HCT116 (cell line): ENCODE measurements at regions not wholly inside any gene's neighbourhood (a gene's known extent, or its start where the extent isn't known, plus 50 kb on each side); places are given as distances from the start of the nearest gene placed in this dataset.

Experiments
- ATAC-seq: fragments of 200-7000 bp; cut with Tn5 transposase; 2 replicates; pipeline ENCODE4 v1.9.1; 2020; ENCODE audit warnings: mild to moderate bottlenecking, moderate library complexity
- BruUV-seq: library from RNA; stranded (reverse); fragments of 400-500 nt; replicated peaks from 2 replicates; lab custom pipeline; 2021; lab: Mats Ljungman, UMichigan
- CTCF ChIA-PET: fragments of 300-600 bp; sonication (Branson Sonifier 250); formaldehyde crosslinking; loops from one replicate; lab custom pipeline; 2021; ENCODE audit warnings: antibody characterized with exemption; lab: Charles Lee
- POLR2A ChIA-PET: fragments of 300-600, 350-600 bp; sonication (Branson Sonifier 250); formaldehyde crosslinking; loops from one replicate; lab custom pipeline; 2021; ENCODE audit warnings: antibody characterized with exemption; lab: Charles Lee
- RAD21 ChIA-PET, 2 experiments: fragments of 300-600 bp; sonication (Branson Sonifier 250); formaldehyde crosslinking; loops; one replicate each; lab custom pipeline; 2023; ENCODE audit warnings: low total read pairs in 2 of 2; ENCODE audit not compliant: uncharacterized antibody in 2 of 2, unreplicated experiment in 2 of 2, low non-redundant PET in 1 of 2; lab: Charles Lee
- DNase-seq: peaks from one replicate; pipeline ENCODE4 v3.0.0-alpha.2; 2010; ENCODE audit warnings: low read depth, low spot score
- H2AFZ ChIP-seq: fragments of 200-600 bp; shearing (Covaris generic), sonication (generic); 2 replicates; pipeline ENCODE4 v1.6.1; 2017; ENCODE audit warnings: low read depth, mixed run types, mixed read lengths, antibody characterized with exemption, low read length; ENCODE audit not compliant: poor library complexity, severe bottlenecking
- H3K27ac ChIP-seq: 2 replicates; pipeline ENCODE4 v1.5.1; 2012; ENCODE audit warnings: low read depth, low read length
- H3K27me3 ChIP-seq: fragments of 200-600 bp; sonication (generic); 2 replicates; pipeline ENCODE4 v1.6.1; 2016; ENCODE audit warnings: mixed run types, low read length, mixed read lengths; ENCODE audit not compliant: insufficient read depth
- H3K36me3 ChIP-seq, 2 experiments: fragments of 200-500 bp in 1 of 2; fragments of 200-600 bp in 1 of 2; sonication (Bioruptor generic) in 1 of 2; sonication (generic) in 1 of 2; 2 replicates each; pipeline versions ENCODE4 v1.5.1 to v1.6.1; 2014 to 2016; ENCODE audit warnings: low read length in 2 of 2, inconsistent platforms in 1 of 2, mixed read lengths in 1 of 2, mixed run types in 1 of 2; ENCODE audit not compliant: insufficient read depth in 2 of 2, control insufficient read depth in 1 of 2
- H3K4me1 ChIP-seq, 2 experiments: fragments of 200-600 bp in 1 of 2; sonication (generic) in 1 of 2; 2 replicates each; pipeline versions ENCODE4 v1.5.1 to v1.6.1; 2012 to 2017; ENCODE audit warnings: low read length in 2 of 2, inconsistent platforms in 1 of 2, mild to moderate bottlenecking in 1 of 2, mixed read lengths in 1 of 2, mixed run types in 1 of 2, moderate library complexity in 1 of 2; ENCODE audit not compliant: insufficient read depth in 2 of 2, control insufficient read depth in 1 of 2
- H3K4me2 ChIP-seq: fragments of 200-600 bp; sonication (generic); 2 replicates; pipeline ENCODE4 v1.6.1; 2017; ENCODE audit warnings: mixed run types, low read length, mixed read lengths
- H3K4me3 ChIP-seq, 2 experiments: fragments of 200-600 bp in 1 of 2; sonication (generic) in 1 of 2; replicated peaks in 1 of 2; 2 replicates each; pipeline ENCODE4 v1.5.1; 2011 to 2016; ENCODE audit warnings: low read length in 2 of 2, control low read depth in 1 of 2, low read depth in 1 of 2, mild to moderate bottlenecking in 1 of 2, mixed read lengths in 1 of 2, mixed run types in 1 of 2
- H3K79me2 ChIP-seq: fragments of 200-600 bp; sonication (generic); 2 replicates; pipeline ENCODE4 v1.6.1; 2017; ENCODE audit warnings: mild to moderate bottlenecking, mixed run types, low read length, moderate library complexity, mixed read lengths; ENCODE audit not compliant: insufficient read depth
- H3K9ac ChIP-seq: fragments of 200-600 bp; sonication (generic); 2 replicates; pipeline ENCODE4 v1.6.1; 2016; ENCODE audit warnings: low read length, mixed read lengths
- H3K9me2 ChIP-seq: fragments of 200-600 bp; sonication (generic), shearing (Covaris generic); 2 replicates; pipeline ENCODE4 v1.6.1; 2017; ENCODE audit warnings: mixed run types, mild to moderate bottlenecking, moderate library complexity; ENCODE audit not compliant: insufficient read depth
- H3K9me3 ChIP-seq, 2 experiments: fragments of 200-500 bp in 1 of 2; fragments of 200-600 bp in 1 of 2; sonication (Bioruptor generic) in 1 of 2; sonication (generic) in 1 of 2; 2 replicates each; pipeline ENCODE4 v1.6.1; 2014 to 2017; ENCODE audit warnings: low read length in 2 of 2, mixed read lengths in 2 of 2, inconsistent platforms in 1 of 2, low read depth in 1 of 2, mild to moderate bottlenecking in 1 of 2, mixed run types in 1 of 2, moderate library complexity in 1 of 2; ENCODE audit not compliant: control insufficient read depth in 1 of 2, insufficient read depth in 1 of 2
- H4K20me1 ChIP-seq: fragments of 200-600 bp; sonication (generic), shearing (Covaris generic); 2 replicates; pipeline ENCODE4 v1.6.1; 2017; ENCODE audit warnings: mixed run types, mild to moderate bottlenecking, moderate library complexity; ENCODE audit not compliant: insufficient read depth
- EZH2phosphoT487 ChIP-seq: fragments of 200-600 bp; IDR thresholded peaks from 2 replicates; pipeline ENCODE4 v1.6.1; 2018; ENCODE audit warnings: antibody characterized with exemption, borderline replicate concordance
- RAD21 ChIP-seq: IDR thresholded peaks from 2 replicates; pipeline ENCODE4 v1.6.1; 2012; ENCODE audit warnings: low read depth, mild to moderate bottlenecking
- SIN3A ChIP-seq: IDR thresholded peaks from 2 replicates; pipeline ENCODE4 v1.6.1; 2012; ENCODE audit warnings: low read depth
- SRF ChIP-seq: IDR thresholded peaks from 2 replicates; pipeline ENCODE4 v1.6.1; 2012; ENCODE audit warnings: low read depth
- TCF7L2 ChIP-seq: IDR thresholded peaks from 2 replicates; pipeline ENCODE4 v1.7.0; 2011; ENCODE audit warnings: borderline replicate concordance, inconsistent platforms; ENCODE audit not compliant: insufficient read depth, insufficient read length; ENCODE audit errors: extremely low read depth
- ZBTB33 ChIP-seq: IDR thresholded peaks from 2 replicates; pipeline ENCODE4 v1.6.1; 2011; ENCODE audit warnings: mild to moderate bottlenecking, low read length, moderate library complexity; ENCODE audit not compliant: insufficient replicate concordance; ENCODE audit errors: extremely low read depth
- ZFX ChIP-seq: fragments of 450-650 bp; IDR thresholded peaks from 2 replicates; pipeline ENCODE4 v1.6.1; 2017
- ZNF274 ChIP-seq: fragments of 200-500 bp; sonication (Bioruptor generic); IDR thresholded peaks from 2 replicates; pipeline ENCODE4 v1.6.1; 2014; ENCODE audit warnings: mild to moderate bottlenecking, low read depth, low read length, inconsistent platforms
- intact Hi-C: fragments of 100-400 bp; cut with micrococcal nuclease; formaldehyde crosslinking; loops from 2 replicates; pipeline ENCODE4 v1.10.0; 2022
- TF ChIP-seq, protein P1 (sequence below): IDR thresholded peaks from 2 replicates; pipeline ENCODE4 v1.6.1; 2012

DNA sequence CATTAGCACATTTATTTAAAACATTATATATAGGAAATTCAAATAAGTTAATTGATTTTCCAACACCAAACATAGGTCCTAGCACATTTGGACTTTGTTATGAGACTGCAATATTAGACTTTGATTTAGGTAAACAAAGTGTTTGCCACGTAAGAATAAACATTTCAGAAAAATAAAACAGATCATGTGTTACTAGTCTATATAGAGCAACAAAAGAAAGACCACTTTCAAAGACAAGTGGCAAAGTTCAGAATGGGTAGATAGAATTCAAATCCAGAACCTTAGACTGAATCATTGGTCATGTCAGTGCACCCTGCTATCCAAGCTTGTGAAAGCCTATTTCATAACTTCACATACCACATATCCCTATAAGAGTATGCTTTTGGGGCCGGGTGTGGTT lies 66.7 kb upstream of the PRR20A start:
- Histone ChIP-seq H2AFZ (no peak overlapping the region), H3K4me1 (no peaks in the 10 kb centered on the region), H3K36me3 (no peaks in the 10 kb centered on the region), H3K4me3 (no peak overlapping the region), H3K9me3 (peaks cover 6% of the 10 kb centered on the region in 2 experiments; a peak in 2 of 4 replicates), H3K9ac (no peak overlapping the region), H3K79me2 (no peaks in the 10 kb centered on the region), H4K20me1 (no peaks in the 10 kb centered on the region), H3K9me2 (no peaks in the 10 kb centered on the region), H3K27ac (no peak overlapping the region)
- intact Hi-C loops: no loop called here
- BruUV-seq: no TSS peak
- no peak for DNase-seq
- CTCF ChIA-PET: no interaction called here
- TF ChIP-seq EZH2phosphoT487: no peak
- no peak for TF ChIP-seq ZBTB33
- no peak for TF ChIP-seq TCF7L2
- TF ChIP-seq, protein P1, sequence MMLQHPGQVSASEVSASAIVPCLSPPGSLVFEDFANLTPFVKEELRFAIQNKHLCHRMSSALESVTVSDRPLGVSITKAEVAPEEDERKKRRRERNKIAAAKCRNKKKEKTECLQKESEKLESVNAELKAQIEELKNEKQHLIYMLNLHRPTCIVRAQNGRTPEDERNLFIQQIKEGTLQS: no peak
- no peak for TF ChIP-seq ZNF274
- TF ChIP-seq SIN3A: no peak
- no peak for TF ChIP-seq RAD21
- TF ChIP-seq SRF: no peak
- no peak for TF ChIP-seq ZFX
- TF ChIP-seq, all 23 proteins: peak for 0
- RAD21 ChIA-PET: no interaction called here
- POLR2A ChIA-PET: no interaction called here
- Histone ChIP-seq H3K4me2 (no peak overlapping the region), H3K27me3 (no peaks in the 10 kb centered on the region)
- no peak for ATAC-seq
